GM12878 (cell line): ENCODE measurements at regions not wholly inside any gene's neighbourhood (a gene's known extent, or its start where the extent isn't known, plus 50 kb on each side); places are given as distances from the start of the nearest gene placed in this dataset.

Source experiments
- ATAC-seq: fragments of 200-7000 bp; cut with Tn5 transposase; 3 replicates; pipeline ENCODE4 v1.9.1; 2020; ENCODE audit warnings: mild to moderate bottlenecking, moderate library complexity
- BruUV-seq: library from RNA; stranded (reverse); fragments of 400-500 nt; replicated peaks from 2 replicates; lab custom pipeline; 2021; lab: Mats Ljungman, UMichigan
- CTCF ChIA-PET: fragments of 300-600 bp; sonication (Branson Sonifier 250); formaldehyde crosslinking; extraction: SDS; loops from one replicate; lab custom pipeline; 2021; ENCODE audit warnings: inconsistent platforms; lab: Yijun Ruan, JAX
- POLR2A ChIA-PET: fragments of 350-600 bp; formaldehyde crosslinking; extraction: SDS; loops from one replicate; lab custom pipeline; 2021; ENCODE audit warnings: inconsistent platforms; lab: Charles Lee
- RAD21 ChIA-PET: fragments of 300-600 bp; sonication (Branson Sonifier 250); formaldehyde crosslinking; loops from one replicate; lab custom pipeline; 2023; ENCODE audit warnings: antibody characterized with exemption; ENCODE audit not compliant: unreplicated experiment; lab: Charles Lee
- SMC1A ChIA-PET: fragments of 300-600 bp; sonication (Branson Sonifier 250); formaldehyde crosslinking; loops from one replicate; lab custom pipeline; 2023; ENCODE audit not compliant: unreplicated experiment, uncharacterized antibody; lab: Charles Lee
- DNase-seq: peaks from one replicate; pipeline ENCODE4 v3.0.0-alpha.2; 2011; ENCODE audit warnings: low read depth, low spot score
- FAIRE-seq: peaks from 3 replicates; lab custom pipeline; 2011; peaks lifted over from hg19 to GRCh38; lab: Jason Lieb, UNC
- H2AFZ ChIP-seq: 2 replicates; pipeline ENCODE4 v1.6.0; 2011; ENCODE audit warnings: low read depth, low read length, control low read depth; ENCODE audit not compliant: control insufficient read depth
- H3K27ac ChIP-seq: 2 replicates; pipeline ENCODE4 v1.5.1; 2011; ENCODE audit warnings: control low read depth; ENCODE audit not compliant: control insufficient read depth, insufficient read depth
- H3K27me3 ChIP-seq, 2 experiments: replicated peaks in 1 of 2; 2 replicates each; pipeline versions ENCODE4 v1.6.0 to v1.6.1; 2011; ENCODE audit warnings: low read length in 1 of 2; ENCODE audit not compliant: control insufficient read depth in 2 of 2, insufficient read depth in 2 of 2
- H3K36me3 ChIP-seq, 2 experiments: 2 replicates each; pipeline ENCODE4 v1.5.1; 2011; ENCODE audit warnings: low read length in 1 of 2; ENCODE audit not compliant: control insufficient read depth in 2 of 2, insufficient read depth in 2 of 2
- H3K4me1 ChIP-seq: 2 replicates; pipeline ENCODE4 v1.6.1; 2011; ENCODE audit warnings: mild to moderate bottlenecking, low read length, moderate library complexity, mixed read lengths; ENCODE audit not compliant: control insufficient read depth, insufficient read depth
- H3K4me2 ChIP-seq: 2 replicates; pipeline ENCODE4 v1.6.0; 2011; ENCODE audit warnings: control low read depth; ENCODE audit not compliant: control insufficient read depth, insufficient read depth
- H3K4me3 ChIP-seq: fragments of 200-600 bp; sonication (generic); 2 replicates; pipeline ENCODE4 v1.5.1; 2016
- H3K79me2 ChIP-seq: 2 replicates; pipeline ENCODE4 v1.6.0; 2011; ENCODE audit warnings: low read length; ENCODE audit not compliant: control insufficient read depth, insufficient read depth
- H3K9ac ChIP-seq: 2 replicates; pipeline ENCODE4 v1.8.0; 2011; ENCODE audit warnings: low read length, control low read depth, mixed read lengths; ENCODE audit not compliant: control insufficient read depth, insufficient read depth
- H3K9me3 ChIP-seq: replicated peaks from 3 replicates; pipeline ENCODE4 v1.5.1; 2011; ENCODE audit warnings: mild to moderate bottlenecking, low read length; ENCODE audit not compliant: control insufficient read depth, insufficient read depth
- H4K20me1 ChIP-seq: 2 replicates; pipeline ENCODE4 v1.6.0; 2011; ENCODE audit not compliant: control insufficient read depth, insufficient read depth
- BACH1 ChIP-seq: fragments of 450-650 bp; IDR thresholded peaks from 2 replicates; pipeline ENCODE4 v1.6.1; 2017; ENCODE audit warnings: mild to moderate bottlenecking, borderline replicate concordance
- CBX5 ChIP-seq: sonication (generic); IDR thresholded peaks from 2 replicates; pipeline ENCODE4 v1.6.1; 2016; ENCODE audit warnings: low read depth, moderate library complexity, mild to moderate bottlenecking, inconsistent platforms
- CREM ChIP-seq: IDR thresholded peaks from 2 replicates; pipeline ENCODE4 v1.6.1; 2014; ENCODE audit warnings: antibody characterized with exemption, low read depth
- EGR1 ChIP-seq, 2 experiments: IDR thresholded peaks; 1 replicate in 1 of 2; 2 replicates in 1 of 2; pipeline ENCODE4 v1.6.1; 2011 to 2012; ENCODE audit warnings: low read depth in 2 of 2, low read length in 2 of 2, borderline replicate concordance in 1 of 2, mild to moderate bottlenecking in 1 of 2, moderate library complexity in 1 of 2
- HDAC2 ChIP-seq: fragments of 200-600 bp; sonication (generic); IDR thresholded peaks from 2 replicates; pipeline ENCODE4 v1.6.1; 2017
- LARP7 ChIP-seq: fragments of 450-650 bp; IDR thresholded peaks from 2 replicates; pipeline ENCODE4 v1.6.1; 2017; ENCODE audit warnings: mild to moderate bottlenecking
- NFXL1 ChIP-seq: fragments of 450-650 bp; IDR thresholded peaks from 2 replicates; pipeline ENCODE4 v1.6.1; 2017; ENCODE audit warnings: antibody characterized with exemption, mild to moderate bottlenecking, borderline replicate concordance
- SIX5 ChIP-seq: IDR thresholded peaks from 2 replicates; pipeline ENCODE4 v1.6.1; 2011; ENCODE audit warnings: mild to moderate bottlenecking, low read depth, low read length, moderate library complexity; ENCODE audit not compliant: severe bottlenecking
- TCF12 ChIP-seq: IDR thresholded peaks from 2 replicates; pipeline ENCODE4 v1.6.1; 2011; ENCODE audit warnings: low read depth, mild to moderate bottlenecking, low read length
- TCF3 ChIP-seq: IDR thresholded peaks from 2 replicates; pipeline ENCODE4 v1.6.1; 2012; ENCODE audit warnings: low read depth, mild to moderate bottlenecking, low read length, borderline replicate concordance; ENCODE audit not compliant: insufficient read depth
- YY1 ChIP-seq: IDR thresholded peaks from 2 replicates; pipeline ENCODE4 v1.6.1; 2011; ENCODE audit warnings: low read depth, mild to moderate bottlenecking, low read length
- whole genome bisulfite sequencing: methylation state at CpG from one replicate; pipeline ENCODE4 v1.1.6; 2016; ENCODE audit warnings: low lambda C conversion rate; ENCODE audit not compliant: insufficient replicate concordance, insufficient coverage; ENCODE audit errors: missing lambda C conversion rate; 5-methylcytosine and 5-hydroxymethylcytosine counted together
- in situ Hi-C: fragments of 300-500 bp; cut with MboI; formaldehyde crosslinking; loops from 9 replicates; pipeline ENCODE4 v1.14.3; 2018; ENCODE audit warnings: mixed read lengths
- intact Hi-C: fragments of 100-400 bp; cut with micrococcal nuclease; formaldehyde crosslinking; loops from one replicate; pipeline ENCODE4 v1.14.2; 2022; ENCODE audit not compliant: unreplicated experiment
- TF ChIP-seq, protein P1 (sequence below): fragments of 450-650 bp; IDR thresholded peaks from 2 replicates; pipeline ENCODE4 v1.6.1; 2014; ENCODE audit warnings: mild to moderate bottlenecking
- TF ChIP-seq, protein P2 (sequence below): IDR thresholded peaks from 2 replicates; pipeline ENCODE4 v1.6.1; 2012; ENCODE audit warnings: low read depth, low read length, improper control_type of control experiment

GRCh38 chr4:72876946-72877345, 192.6 kb downstream of the COX18 start:
- Histone ChIP-seq H3K4me2 (no peak overlapping the region), H3K79me2 (no peaks in the 10 kb centered on the region), H3K36me3 (no peaks in the 10 kb centered on the region), H3K27ac (no peak overlapping the region), H3K9me3 (no peaks in the 10 kb centered on the region), H2AFZ (no peak overlapping the region), H3K9ac (no peak overlapping the region), H3K4me1 (no peaks in the 10 kb centered on the region), H3K4me3 (no peak overlapping the region), H3K27me3 (no peaks in the 10 kb centered on the region), H4K20me1 (no peaks in the 10 kb centered on the region)
- TF ChIP-seq, protein P1, sequence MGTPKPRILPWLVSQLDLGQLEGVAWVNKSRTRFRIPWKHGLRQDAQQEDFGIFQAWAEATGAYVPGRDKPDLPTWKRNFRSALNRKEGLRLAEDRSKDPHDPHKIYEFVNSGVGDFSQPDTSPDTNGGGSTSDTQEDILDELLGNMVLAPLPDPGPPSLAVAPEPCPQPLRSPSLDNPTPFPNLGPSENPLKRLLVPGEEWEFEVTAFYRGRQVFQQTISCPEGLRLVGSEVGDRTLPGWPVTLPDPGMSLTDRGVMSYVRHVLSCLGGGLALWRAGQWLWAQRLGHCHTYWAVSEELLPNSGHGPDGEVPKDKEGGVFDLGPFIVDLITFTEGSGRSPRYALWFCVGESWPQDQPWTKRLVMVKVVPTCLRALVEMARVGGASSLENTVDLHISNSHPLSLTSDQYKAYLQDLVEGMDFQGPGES, result no peak
- TF ChIP-seq TCF12 (no peak), HDAC2 (no peak), YY1 (no peak)
- in situ Hi-C loops (no loop called here), intact Hi-C loops (no loop called here)
- ChIA-PET RAD21 (no interaction called here), CTCF (no interaction called here), SMC1A (no interaction called here), POLR2A (no interaction called here)
- WGBS, result 56% methylated on average over 14 of the region's 17 CpGs
- no peak for DNase-seq
- BruUV-seq, result no TSS peak
- no peak for FAIRE-seq
- ATAC-seq, result no peak

DNA sequence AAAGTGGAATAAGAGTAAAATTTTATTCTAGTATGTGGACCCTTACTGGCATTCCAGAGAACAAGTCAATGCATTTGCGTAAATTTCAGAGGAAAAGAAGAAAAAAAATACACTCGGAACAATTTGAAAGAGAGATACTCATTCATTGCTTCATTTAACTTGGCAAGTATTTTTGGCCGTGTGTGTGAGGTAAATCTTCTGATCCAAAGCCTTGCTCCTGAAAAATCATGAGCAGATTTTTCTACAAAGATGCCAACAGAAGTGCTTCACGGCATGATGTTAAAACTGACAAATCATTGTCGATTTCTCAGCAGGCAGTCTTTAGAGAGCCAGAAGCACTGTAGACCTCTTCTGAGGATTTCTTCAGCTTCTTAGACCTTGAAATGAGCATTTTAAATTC, 194.0 kb downstream of the COX18 start:
- ChIA-PET RAD21 (no interaction called here), CTCF (no interaction called here), POLR2A (no interaction called here), SMC1A (interaction anchor here (1.0 kb wide), 1 partner anchor 14 kb away, joined by 3 read pairs; no protein-coding TSS in a partner anchor)
- no peaks in the 10 kb centered on the region for H3K4me1 ChIP-seq
- H3K27ac ChIP-seq, result no peak overlapping the region
- WGBS, result 37% methylated on average over 5 of the region's 5 CpGs
- DNase-seq (no peak), FAIRE-seq (no peak), ATAC-seq (no peak)
- no peak overlapping the region for H3K9ac ChIP-seq
- no peak overlapping the region for H2AFZ ChIP-seq
- no peaks in the 10 kb centered on the region for H3K9me3 ChIP-seq
- no peaks in the 10 kb centered on the region for H3K36me3 ChIP-seq
- BruUV-seq, result no TSS peak
- H3K4me2 ChIP-seq, result no peak overlapping the region
- no peaks in the 10 kb centered on the region for H4K20me1 ChIP-seq
- H3K79me2 ChIP-seq, result no peaks in the 10 kb centered on the region
- no peaks in the 10 kb centered on the region for H3K27me3 ChIP-seq
- in situ Hi-C loops, result no loop called here
- intact Hi-C loops, result no loop called here
- no peak overlapping the region for H3K4me3 ChIP-seq
- no peak for TF ChIP-seq SIX5
- TF ChIP-seq, protein P2, sequence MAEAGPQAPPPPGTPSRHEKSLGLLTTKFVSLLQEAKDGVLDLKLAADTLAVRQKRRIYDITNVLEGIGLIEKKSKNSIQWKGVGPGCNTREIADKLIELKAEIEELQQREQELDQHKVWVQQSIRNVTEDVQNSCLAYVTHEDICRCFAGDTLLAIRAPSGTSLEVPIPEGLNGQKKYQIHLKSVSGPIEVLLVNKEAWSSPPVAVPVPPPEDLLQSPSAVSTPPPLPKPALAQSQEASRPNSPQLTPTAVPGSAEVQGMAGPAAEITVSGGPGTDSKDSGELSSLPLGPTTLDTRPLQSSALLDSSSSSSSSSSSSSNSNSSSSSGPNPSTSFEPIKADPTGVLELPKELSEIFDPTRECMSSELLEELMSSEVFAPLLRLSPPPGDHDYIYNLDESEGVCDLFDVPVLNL, result no peak
- no peak for TF ChIP-seq LARP7
- TF ChIP-seq CREM, result no peak
- TF ChIP-seq EGR1 (IDR thresholded peaks at IDR 0.05; ENCODE audit: borderline replicate concordance in 1 of 2, low read depth in 2 of 2, low read length in 2 of 2), result no peak
- TF ChIP-seq TCF3, result no peak
- no peak for TF ChIP-seq CBX5
- TF ChIP-seq NFXL1, result no peak
- no peak for TF ChIP-seq BACH1
